GM18870 (cell line): ENCODE measurements at regions not wholly inside any gene's neighbourhood (a gene's known extent, or its start where the extent isn't known, plus 50 kb on each side); places are given as distances from the start of the nearest gene placed in this dataset.

Source experiments
- ATAC-seq: cut with Tn5 transposase; IDR thresholded peaks from one replicate; pipeline ENCODE4 v1.9.1; 2021; ENCODE audit warnings: moderate library complexity; ENCODE audit not compliant: unreplicated experiment

GRCh38 chr3:155029941-155030340, 50.2 kb upstream of the MME start:
- ATAC-seq, result no peak

GRCh38 chr3:155026999-155027591, 53.0 kb upstream of the MME start:
- ATAC-seq, result no peak

GRCh38 chr3:155024006-155024638, 56.0 kb upstream of the MME start:
- no peak for ATAC-seq

- ATAC-seq, result no peak
Observed at GRCh38 chr3:155022896-155023295, 57.2 kb upstream of the MME start.

GRCh38 chr3:155019575-155019974, 60.5 kb upstream of the MME start:
- no peak for ATAC-seq

GRCh38 chr3:155018621-155019330, 61.3 kb upstream of the MME start:
- no peak for ATAC-seq

GRCh38 chr3:155015776-155016436, 64.2 kb upstream of the MME start:
- no peak for ATAC-seq

GRCh38 chr3:155014953-155015352, 65.2 kb upstream of the MME start:
- no peak for ATAC-seq

GRCh38 chr3:155013427-155013826, 66.7 kb upstream of the MME start:
- ATAC-seq, result no peak

GRCh38 chr3:155012584-155012983, 67.5 kb upstream of the MME start:
- no peak for ATAC-seq

- ATAC-seq, result no peak
Observed at GRCh38 chr3:155010416-155010815, 69.7 kb upstream of the MME start.

- ATAC-seq, result no peak
Observed at GRCh38 chr3:155009217-155009616, 70.9 kb upstream of the MME start.

GRCh38 chr3:155007729-155008128, 72.4 kb upstream of the MME start:
- no peak for ATAC-seq

- ATAC-seq, result no peak
Observed at GRCh38 chr3:155001289-155002010, 78.7 kb upstream of the MME start.

- ATAC-seq, result no peak
Observed at GRCh38 chr3:154992655-154993054, 87.5 kb upstream of the MME start.

GRCh38 chr3:154990543-154990942, 89.6 kb upstream of the MME start:
- ATAC-seq, result no peak

GRCh38 chr3:154987846-154988245, 92.3 kb upstream of the MME start:
- ATAC-seq, result no peak

GRCh38 chr3:154981664-154982063, 98.5 kb upstream of the MME start:
- no peak for ATAC-seq

- ATAC-seq, result no peak
Observed at GRCh38 chr3:154981201-154981600, 98.9 kb upstream of the MME start.

GRCh38 chr3:154979331-154979730, 100.8 kb upstream of the MME start:
- no peak for ATAC-seq

- ATAC-seq, result no peak
Observed at GRCh38 chr3:154977666-154978065, 102.5 kb upstream of the MME start.
